Loucy (cell line): ENCODE measurements at regions not wholly inside any gene's neighbourhood (a gene's known extent, or its start where the extent isn't known, plus 50 kb on each side); places are given as distances from the start of the nearest gene placed in this dataset.

Experiments
- H2AFZ ChIP-seq: fragments of 200-600 bp; sonication (generic); 2 replicates; pipeline ENCODE4 v1.6.0; 2016; ENCODE audit warnings: antibody characterized with exemption, mild to moderate bottlenecking, low read length, moderate library complexity
- H3F3A ChIP-seq: fragments of 200-600 bp; 2 replicates; pipeline ENCODE4 v1.6.0; 2016; ENCODE audit warnings: antibody characterized with exemption, low read depth, mild to moderate bottlenecking
- H3K27me3 ChIP-seq: fragments of 200-600 bp; sonication (generic); 2 replicates; pipeline ENCODE4 v1.6.1; 2014; ENCODE audit warnings: low read length, mild to moderate bottlenecking; ENCODE audit not compliant: insufficient read depth, poor library complexity, severe bottlenecking
- H3K36me3 ChIP-seq: fragments of 200-600 bp; sonication (generic); 2 replicates; pipeline ENCODE4 v1.6.1; 2016; ENCODE audit warnings: low read length; ENCODE audit not compliant: insufficient read depth
- H3K4me1 ChIP-seq: fragments of 200-600 bp; sonication (generic); 2 replicates; pipeline ENCODE4 v1.5.1; 2014; ENCODE audit warnings: low read length, mild to moderate bottlenecking; ENCODE audit not compliant: insufficient read depth, poor library complexity, severe bottlenecking
- H3K4me2 ChIP-seq: fragments of 200-600 bp; sonication (generic); 2 replicates; pipeline ENCODE4 v1.6.0; 2014; ENCODE audit warnings: antibody characterized with exemption, low read length, low read depth, mild to moderate bottlenecking; ENCODE audit not compliant: poor library complexity, severe bottlenecking
- H3K4me3 ChIP-seq: fragments of 200-600 bp; sonication (generic); 2 replicates; pipeline ENCODE4 v1.5.1; 2014; ENCODE audit warnings: low read length, mild to moderate bottlenecking, mixed read lengths; ENCODE audit not compliant: poor library complexity, severe bottlenecking
- H3K79me2 ChIP-seq: fragments of 200-600 bp; sonication (generic); 2 replicates; pipeline ENCODE4 v1.6.1; 2014; ENCODE audit warnings: low read length; ENCODE audit not compliant: insufficient read depth
- H3K9ac ChIP-seq: fragments of 200-600 bp; sonication (generic); 2 replicates; pipeline ENCODE4 v1.6.0; 2014; ENCODE audit warnings: mild to moderate bottlenecking, low read depth, low read length, moderate library complexity; ENCODE audit not compliant: poor library complexity, severe bottlenecking
- H3K9me2 ChIP-seq: fragments of 200-600 bp; sonication (generic); replicated peaks from 2 replicates; pipeline ENCODE4 v1.6.1; 2016; ENCODE audit warnings: low read depth, low read length, mixed read lengths
- H3K9me3 ChIP-seq: fragments of 200-600 bp; sonication (generic); 2 replicates; pipeline ENCODE4 v1.6.1; 2014; ENCODE audit warnings: mild to moderate bottlenecking, antibody characterized with exemption, low read length, low read depth; ENCODE audit not compliant: insufficient read depth
- H4K20me1 ChIP-seq: fragments of 200-600 bp; sonication (generic); 2 replicates; pipeline ENCODE4 v1.6.0; 2014; ENCODE audit warnings: antibody characterized with exemption, low read length, mild to moderate bottlenecking; ENCODE audit not compliant: insufficient read depth, poor library complexity, severe bottlenecking
- EZH2phosphoT487 ChIP-seq: fragments of 200-600 bp; IDR thresholded peaks from 2 replicates; pipeline ENCODE4 v1.6.1; 2018; ENCODE audit warnings: antibody characterized with exemption, mild to moderate bottlenecking, moderate library complexity, borderline replicate concordance
- TF ChIP-seq, protein P1 (sequence below): fragments of 200-600 bp; sonication (generic); conservative IDR thresholded peaks from 2 replicates; pipeline ENCODE4 v1.5.1; 2014; ENCODE audit warnings: mild to moderate bottlenecking, antibody characterized with exemption, low read length

DNA sequence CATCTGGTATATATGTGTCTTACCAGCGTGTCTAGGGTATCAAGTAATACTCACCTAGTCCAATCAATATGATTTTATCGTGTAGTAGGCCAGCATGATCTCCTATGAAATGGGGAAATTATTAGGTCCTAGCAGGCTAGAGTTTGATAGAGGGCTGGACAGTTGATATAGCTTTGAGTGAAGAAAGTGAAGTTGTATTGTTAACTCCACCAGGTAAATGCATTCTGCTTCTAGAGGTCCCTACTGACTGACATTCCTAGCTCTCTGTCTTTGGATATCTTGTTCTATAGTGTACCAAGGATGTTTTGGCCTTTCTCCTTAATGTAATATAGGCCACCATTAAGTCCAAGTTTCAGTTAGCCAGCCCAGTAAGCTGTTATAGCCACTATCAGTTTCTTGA is 97.4 kb downstream of the EBNA1BP2 start:
- Histone ChIP-seq H3K27me3 (no peaks in the 10 kb centered on the region), H3K4me2 (no peak overlapping the region), H3K79me2 (no peaks in the 10 kb centered on the region), H3K36me3 (no peaks in the 10 kb centered on the region), H3K4me3 (no peak overlapping the region), H3F3A (no peaks in the 10 kb centered on the region), H3K9ac (no peak overlapping the region), H2AFZ (no peak overlapping the region), H3K4me1 (no peaks in the 10 kb centered on the region), H3K9me3 (no peaks in the 10 kb centered on the region), H4K20me1 (no peaks in the 10 kb centered on the region), H3K9me2 (no peaks in the 10 kb centered on the region)
- no peak for TF ChIP-seq EZH2phosphoT487
- TF ChIP-seq, protein P1, sequence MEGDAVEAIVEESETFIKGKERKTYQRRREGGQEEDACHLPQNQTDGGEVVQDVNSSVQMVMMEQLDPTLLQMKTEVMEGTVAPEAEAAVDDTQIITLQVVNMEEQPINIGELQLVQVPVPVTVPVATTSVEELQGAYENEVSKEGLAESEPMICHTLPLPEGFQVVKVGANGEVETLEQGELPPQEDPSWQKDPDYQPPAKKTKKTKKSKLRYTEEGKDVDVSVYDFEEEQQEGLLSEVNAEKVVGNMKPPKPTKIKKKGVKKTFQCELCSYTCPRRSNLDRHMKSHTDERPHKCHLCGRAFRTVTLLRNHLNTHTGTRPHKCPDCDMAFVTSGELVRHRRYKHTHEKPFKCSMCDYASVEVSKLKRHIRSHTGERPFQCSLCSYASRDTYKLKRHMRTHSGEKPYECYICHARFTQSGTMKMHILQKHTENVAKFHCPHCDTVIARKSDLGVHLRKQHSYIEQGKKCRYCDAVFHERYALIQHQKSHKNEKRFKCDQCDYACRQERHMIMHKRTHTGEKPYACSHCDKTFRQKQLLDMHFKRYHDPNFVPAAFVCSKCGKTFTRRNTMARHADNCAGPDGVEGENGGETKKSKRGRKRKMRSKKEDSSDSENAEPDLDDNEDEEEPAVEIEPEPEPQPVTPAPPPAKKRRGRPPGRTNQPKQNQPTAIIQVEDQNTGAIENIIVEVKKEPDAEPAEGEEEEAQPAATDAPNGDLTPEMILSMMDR: no peak

DNA sequence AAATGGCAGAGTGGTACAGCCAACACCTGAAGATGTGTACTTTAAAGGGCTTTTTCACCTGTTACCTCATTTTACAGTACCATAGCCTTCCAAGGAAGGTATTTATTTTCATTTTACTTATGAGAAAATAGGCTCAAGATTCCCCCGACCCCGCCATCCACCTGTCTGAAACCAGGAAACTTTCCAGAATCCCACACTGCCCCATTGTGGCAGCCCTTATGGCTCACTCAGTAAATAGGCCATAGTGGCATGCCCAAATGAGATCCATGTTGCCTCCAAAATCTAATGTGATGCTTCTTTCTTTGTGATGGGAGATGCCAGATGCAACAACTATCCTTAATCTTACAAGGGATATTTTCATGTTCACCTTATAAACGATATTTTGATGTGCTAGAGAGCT is 97.8 kb downstream of the EBNA1BP2 start:
- TF ChIP-seq EZH2phosphoT487: no peak
- TF ChIP-seq, protein P1: peak; percentile 13; the same call in 1 of the 2 replicates
- Histone ChIP-seq H3F3A (no peaks in the 10 kb centered on the region), H4K20me1 (no peaks in the 10 kb centered on the region), H3K9ac (no peak overlapping the region), H3K9me3 (no peaks in the 10 kb centered on the region), H2AFZ (no peak overlapping the region), H3K9me2 (no peaks in the 10 kb centered on the region), H3K4me3 (no peak overlapping the region), H3K4me1 (no peaks in the 10 kb centered on the region), H3K79me2 (no peaks in the 10 kb centered on the region), H3K27me3 (no peaks in the 10 kb centered on the region), H3K36me3 (no peaks in the 10 kb centered on the region), H3K4me2 (no peak overlapping the region)

DNA sequence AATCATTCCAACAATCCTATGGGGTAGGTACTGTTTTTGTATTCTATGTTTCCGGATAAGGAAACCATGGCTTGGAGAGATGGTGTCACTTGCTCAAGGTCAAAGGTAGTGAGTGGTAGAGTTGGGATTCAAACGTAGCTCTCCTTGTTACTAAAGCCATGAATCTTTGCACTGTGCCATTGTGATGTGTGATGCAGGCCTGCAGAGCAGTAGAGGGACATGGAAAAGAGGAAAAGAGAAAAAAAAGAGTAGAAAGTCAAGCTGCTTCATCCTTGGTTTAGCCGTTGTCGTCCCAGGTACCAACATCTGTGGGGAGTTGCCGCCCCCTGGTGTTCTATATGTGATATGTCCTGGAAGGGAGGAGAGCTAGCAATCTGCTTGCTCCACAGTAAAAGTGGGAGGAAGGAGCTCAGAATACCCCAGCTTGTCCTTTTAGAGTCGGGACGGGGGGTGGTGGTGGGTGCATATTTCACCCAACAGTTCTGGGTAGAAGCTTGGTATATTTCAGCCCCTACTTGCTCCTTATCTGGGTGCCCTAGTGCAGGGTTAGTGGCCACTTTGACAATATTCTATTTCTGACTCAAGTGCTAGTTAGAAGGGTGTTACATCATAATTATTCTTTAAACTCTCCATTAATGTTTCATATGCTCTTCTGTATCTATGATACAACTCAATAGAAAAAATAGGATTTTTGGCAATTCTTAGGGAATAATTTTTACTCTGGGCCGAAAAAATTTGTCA is 98.4 kb downstream of the EBNA1BP2 start:
- no peaks in the 10 kb centered on the region for H3K4me1 ChIP-seq
- H4K20me1 ChIP-seq: no peaks in the 10 kb centered on the region
- no peak for TF ChIP-seq EZH2phosphoT487
- TF ChIP-seq, protein P1: peak; percentile 91
- H2AFZ ChIP-seq: peak overlapping the region; percentile 44; the same call in 1 of the 2 replicates
- H3K9me2 ChIP-seq: no peaks in the 10 kb centered on the region
- no peak overlapping the region for H3K9ac ChIP-seq
- H3K27me3 ChIP-seq: no peaks in the 10 kb centered on the region
- no peak overlapping the region for H3K4me2 ChIP-seq
- H3K9me3 ChIP-seq: no peaks in the 10 kb centered on the region
- no peaks in the 10 kb centered on the region for H3F3A ChIP-seq
- no peaks in the 10 kb centered on the region for H3K36me3 ChIP-seq
- H3K79me2 ChIP-seq: no peaks in the 10 kb centered on the region
- no peak overlapping the region for H3K4me3 ChIP-seq
